H9 (cell line): ENCODE measurements at regions not wholly inside any gene's neighbourhood (a gene's known extent, or its start where the extent isn't known, plus 50 kb on each side); places are given as distances from the start of the nearest gene placed in this dataset.

ENCODE experiments used
- DNase-seq: peaks from one replicate; pipeline ENCODE4 v3.0.0-alpha.2; 2017
- H2AFZ ChIP-seq: one replicate; pipeline ENCODE4 v1.6.1; 2013; ENCODE audit warnings: mild to moderate bottlenecking, low read length, control low read depth, moderate library complexity
- H2AK5ac ChIP-seq: 2 replicates; pipeline ENCODE4 v1.6.1; 2013; ENCODE audit warnings: low read length, control low read depth, mixed read lengths; ENCODE audit not compliant: insufficient read length
- H2BK120ac ChIP-seq: one replicate; pipeline ENCODE4 v1.6.1; 2013; ENCODE audit warnings: low read depth, mild to moderate bottlenecking, low read length, control low read depth, inconsistent platforms; ENCODE audit not compliant: poor library complexity, severe bottlenecking
- H2BK12ac ChIP-seq: 2 replicates; pipeline ENCODE4 v1.6.1; 2013; ENCODE audit warnings: low read length, control low read depth, mixed read lengths, low read depth; ENCODE audit not compliant: insufficient read length
- H2BK15ac ChIP-seq: 2 replicates; pipeline ENCODE4 v1.6.1; 2013; ENCODE audit warnings: low read depth, low read length, control low read depth
- H2BK20ac ChIP-seq: one replicate; pipeline ENCODE4 v1.6.1; 2013; ENCODE audit warnings: low read depth, mild to moderate bottlenecking, low read length, control low read depth, inconsistent platforms; ENCODE audit not compliant: poor library complexity, severe bottlenecking
- H2BK5ac ChIP-seq: 2 replicates; pipeline ENCODE4 v1.6.1; 2013; ENCODE audit warnings: low read length, control low read depth, mixed read lengths; ENCODE audit not compliant: insufficient read length
- H3K14ac ChIP-seq: 2 replicates; pipeline ENCODE4 v1.6.1; 2013; ENCODE audit warnings: low read length, control low read depth; ENCODE audit not compliant: insufficient read depth
- H3K18ac ChIP-seq: 2 replicates; pipeline ENCODE4 v1.6.1; 2013; ENCODE audit warnings: low read depth, mild to moderate bottlenecking, mixed read lengths, low read length, control low read depth; ENCODE audit not compliant: insufficient read length
- H3K23ac ChIP-seq: 2 replicates; pipeline ENCODE4 v1.6.1; 2013; ENCODE audit warnings: low read length, control low read depth, mixed read lengths, low read depth; ENCODE audit not compliant: insufficient read length
- H3K23me2 ChIP-seq: 2 replicates; pipeline ENCODE4 v1.6.1; 2013; ENCODE audit warnings: low read depth, mild to moderate bottlenecking, mixed read lengths, low read length, control low read depth; ENCODE audit not compliant: insufficient read length, poor library complexity, severe bottlenecking
- H3K27ac ChIP-seq: 2 replicates; pipeline ENCODE4 v1.5.1; 2013; ENCODE audit warnings: low read length, control low read depth, mixed read lengths, low read depth; ENCODE audit not compliant: insufficient read length
- H3K27me3 ChIP-seq: 2 replicates; pipeline ENCODE4 v1.6.1; 2013; ENCODE audit warnings: low read length, control low read depth, inconsistent platforms; ENCODE audit not compliant: insufficient read depth
- H3K4ac ChIP-seq: 2 replicates; pipeline ENCODE4 v1.6.1; 2013; ENCODE audit warnings: low read depth, mild to moderate bottlenecking, control low read depth, inconsistent platforms, low read length, moderate library complexity
- H3K4me1 ChIP-seq: 2 replicates; pipeline ENCODE4 v1.6.1; 2013; ENCODE audit warnings: low read length, control low read depth, inconsistent platforms; ENCODE audit not compliant: insufficient read depth
- H3K4me2 ChIP-seq: 2 replicates; pipeline ENCODE4 v1.6.1; 2013; ENCODE audit warnings: low read length, control low read depth, mixed read lengths; ENCODE audit not compliant: insufficient read length, insufficient read depth
- H3K56ac ChIP-seq: 2 replicates; pipeline ENCODE4 v1.6.1; 2013; ENCODE audit warnings: low read depth, mild to moderate bottlenecking, mixed read lengths, low read length, control low read depth; ENCODE audit not compliant: insufficient read length
- H3K79me1 ChIP-seq: 2 replicates; pipeline ENCODE4 v1.6.1; 2013; ENCODE audit warnings: low read depth, mild to moderate bottlenecking, moderate library complexity, low read length, control low read depth, inconsistent platforms; ENCODE audit not compliant: insufficient read depth, poor library complexity, severe bottlenecking
- H3K79me2 ChIP-seq: 2 replicates; pipeline ENCODE4 v1.6.1; 2013; ENCODE audit warnings: low read length, control low read depth, inconsistent platforms; ENCODE audit not compliant: insufficient read depth
- H3K9ac ChIP-seq: 2 replicates; pipeline ENCODE4 v1.6.1; 2013; ENCODE audit warnings: low read length, control low read depth, mixed read lengths; ENCODE audit not compliant: insufficient read length; ENCODE audit errors: extremely low read depth
- H3K9me3 ChIP-seq: one replicate; pipeline ENCODE4 v1.6.1; 2013; ENCODE audit warnings: low read depth, low read length, inconsistent platforms; ENCODE audit not compliant: control insufficient read depth
- H3T11ph ChIP-seq: one replicate; pipeline ENCODE4 v1.6.1; 2013; ENCODE audit warnings: mild to moderate bottlenecking, low read length, control low read depth, inconsistent platforms
- H4K20me1 ChIP-seq: one replicate; pipeline ENCODE4 v1.6.1; 2013; ENCODE audit not compliant: control insufficient read depth, insufficient read length, insufficient read depth
- H4K5ac ChIP-seq: 2 replicates; pipeline ENCODE4 v1.6.1; 2013; ENCODE audit warnings: low read depth, mild to moderate bottlenecking, mixed read lengths, low read length, control low read depth; ENCODE audit not compliant: insufficient read length
- H4K8ac ChIP-seq: replicated peaks from 2 replicates; pipeline ENCODE4 v1.6.1; 2013; ENCODE audit warnings: low read length, control low read depth, mixed read lengths, low read depth; ENCODE audit not compliant: insufficient read length
- H4K91ac ChIP-seq: 2 replicates; pipeline ENCODE4 v1.6.1; 2013; ENCODE audit warnings: low read depth, mild to moderate bottlenecking, moderate library complexity, mixed read lengths, low read length, control low read depth; ENCODE audit not compliant: insufficient read length
- H3K27ac Mint-ChIP-seq, 3 experiments: 2 replicates in 2 of 3; 3 replicates in 1 of 3; pipeline ENCODE4 v1.8.0; 2020 to 2021; ENCODE audit warnings: mixed read lengths in 3 of 3, mild to moderate bottlenecking in 1 of 3, moderate library complexity in 1 of 3
- H3K27me3 Mint-ChIP-seq: 2 replicates; pipeline ENCODE4 v1.8.0; 2021; ENCODE audit warnings: low read depth, mild to moderate bottlenecking, moderate library complexity, mixed read lengths
- H3K36me3 Mint-ChIP-seq, 3 experiments: 2 replicates in 2 of 3; 3 replicates in 1 of 3; pipeline ENCODE4 v1.8.0; 2020 to 2021; ENCODE audit warnings: low read depth in 3 of 3, mixed read lengths in 3 of 3; ENCODE audit not compliant: insufficient read depth in 1 of 3
- H3K4me1 Mint-ChIP-seq, 2 experiments: 2 replicates each; pipeline ENCODE4 v1.8.0; 2020; ENCODE audit warnings: mixed read lengths in 2 of 2
- H3K4me3 Mint-ChIP-seq, 2 experiments: 2 replicates in 1 of 2; 3 replicates in 1 of 2; pipeline ENCODE4 v1.8.0; 2020 to 2021; ENCODE audit warnings: mild to moderate bottlenecking in 2 of 2, mixed read lengths in 2 of 2, moderate library complexity in 1 of 2
- H3K9me3 Mint-ChIP-seq, 2 experiments: 2 replicates in 1 of 2; 3 replicates in 1 of 2; pipeline ENCODE4 v1.8.0; 2020; ENCODE audit warnings: mild to moderate bottlenecking in 2 of 2, mixed read lengths in 2 of 2, moderate library complexity in 1 of 2
- WGBS: extraction: QIAGEN DNeasy Blood & Tissue Kit; methylation state at CpG from one replicate; pipeline ENCODE4 v1.1.7; 2013; ENCODE audit warnings: missing lambda C conversion rate, low lambda C conversion rate, mixed read lengths; ENCODE audit not compliant: insufficient read length; ENCODE audit errors: extremely low coverage; 5-methylcytosine and 5-hydroxymethylcytosine counted together
- TF ChIP-seq, protein P1 (sequence below): fragments of 200-600 bp; sonication (generic); conservative IDR thresholded peaks from 3 replicates; pipeline ENCODE4 v1.8.0; 2021; ENCODE audit warnings: antibody characterized with exemption, mild to moderate bottlenecking

GRCh38 chr3:25288413-25288812 is 139.7 kb upstream of the RARB start:
- Histone ChIP-seq H2BK120ac (no peak overlapping the region), H3K27ac (no peak overlapping the region), H3K79me2 (no peaks in the 10 kb centered on the region), H3K23ac (no peak overlapping the region), H3K18ac (no peak overlapping the region), H3K4ac (no peak overlapping the region), H2BK20ac (no peak overlapping the region), H4K91ac (no peak overlapping the region), H2AK5ac (no peak overlapping the region), H3K4me1 (0 out of 2 replicates have a peak, but pooled peaks cover 6% of the 10 kb centered on the region), H3K79me1 (no peaks in the 10 kb centered on the region), H4K8ac (no peak overlapping the region), H3K14ac (no peak overlapping the region), H4K5ac (no peak overlapping the region), H3K9ac (no peak overlapping the region), H4K20me1 (no peaks in the 10 kb centered on the region), H2AFZ (no peak overlapping the region), H3K4me2 (no peak overlapping the region), H3K56ac (no peak overlapping the region), H3K27me3 (no peaks in the 10 kb centered on the region), H3T11ph (no peak overlapping the region), H2BK5ac (no peak overlapping the region), H2BK15ac (no peak overlapping the region), H3K9me3 (no peaks in the 10 kb centered on the region), H3K23me2 (no peaks in the 10 kb centered on the region), H2BK12ac (no peak overlapping the region)
- no CpG with 5 or more reads among the region's 1 CpG for WGBS
- Mint-ChIP-seq H3K4me3 (no peak overlapping the region), H3K27ac (peak overlapping the region in 1 of 3 experiments; percentile 36; a peak in 1 of 7 replicates), H3K4me1 (peaks cover 43% of the 10 kb centered on the region in 2 experiments), H3K9me3 (no peaks in the 10 kb centered on the region; a peak in 1 of 5 replicates), H3K36me3 (peaks cover 0 to 4% (median 2%) of the 10 kb centered on the region in 3 experiments; a peak in 2 of 7 replicates), H3K27me3 (no peaks in the 10 kb centered on the region)
- TF ChIP-seq, protein P1, sequence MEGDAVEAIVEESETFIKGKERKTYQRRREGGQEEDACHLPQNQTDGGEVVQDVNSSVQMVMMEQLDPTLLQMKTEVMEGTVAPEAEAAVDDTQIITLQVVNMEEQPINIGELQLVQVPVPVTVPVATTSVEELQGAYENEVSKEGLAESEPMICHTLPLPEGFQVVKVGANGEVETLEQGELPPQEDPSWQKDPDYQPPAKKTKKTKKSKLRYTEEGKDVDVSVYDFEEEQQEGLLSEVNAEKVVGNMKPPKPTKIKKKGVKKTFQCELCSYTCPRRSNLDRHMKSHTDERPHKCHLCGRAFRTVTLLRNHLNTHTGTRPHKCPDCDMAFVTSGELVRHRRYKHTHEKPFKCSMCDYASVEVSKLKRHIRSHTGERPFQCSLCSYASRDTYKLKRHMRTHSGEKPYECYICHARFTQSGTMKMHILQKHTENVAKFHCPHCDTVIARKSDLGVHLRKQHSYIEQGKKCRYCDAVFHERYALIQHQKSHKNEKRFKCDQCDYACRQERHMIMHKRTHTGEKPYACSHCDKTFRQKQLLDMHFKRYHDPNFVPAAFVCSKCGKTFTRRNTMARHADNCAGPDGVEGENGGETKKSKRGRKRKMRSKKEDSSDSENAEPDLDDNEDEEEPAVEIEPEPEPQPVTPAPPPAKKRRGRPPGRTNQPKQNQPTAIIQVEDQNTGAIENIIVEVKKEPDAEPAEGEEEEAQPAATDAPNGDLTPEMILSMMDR = no peak
- DNase-seq = no peak
